ENCODE measurements at regions not wholly inside any gene's neighbourhood (a gene's known extent, or its start where the extent isn't known, plus 50 kb on each side); places are given as distances from the start of the nearest gene placed in this dataset.
"Not testable (repeated sequence)": the region's sequence is repeated elsewhere in the genome, so short reads cannot be mapped to it uniquely, and the experiment has no call there.

DNA sequence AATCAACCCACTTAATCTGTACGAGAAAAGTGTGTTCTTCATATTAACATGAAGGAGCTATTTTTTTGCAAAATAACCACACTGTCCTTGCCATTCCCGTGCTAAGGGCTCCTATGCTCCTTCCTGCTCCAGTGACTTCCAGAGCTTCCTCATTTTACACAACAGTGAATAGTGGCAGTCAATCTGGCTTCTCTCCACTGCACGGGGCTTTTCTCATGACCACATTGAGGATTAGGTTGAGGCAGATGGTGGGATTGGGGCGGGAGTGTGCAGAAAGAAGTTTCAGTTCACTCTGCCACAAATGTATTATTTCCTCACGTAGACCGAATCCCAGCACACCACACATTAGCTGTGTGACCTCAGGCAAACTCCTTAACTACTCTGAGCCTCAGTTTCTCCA, 235.1 kb downstream of the ARHGAP12 start:
- no peak for DNase-seq (ENCODE audit: extremely low read depth in 1 of 11, low read depth in 9 of 11, low spot score in 4 of 11)

DNA sequence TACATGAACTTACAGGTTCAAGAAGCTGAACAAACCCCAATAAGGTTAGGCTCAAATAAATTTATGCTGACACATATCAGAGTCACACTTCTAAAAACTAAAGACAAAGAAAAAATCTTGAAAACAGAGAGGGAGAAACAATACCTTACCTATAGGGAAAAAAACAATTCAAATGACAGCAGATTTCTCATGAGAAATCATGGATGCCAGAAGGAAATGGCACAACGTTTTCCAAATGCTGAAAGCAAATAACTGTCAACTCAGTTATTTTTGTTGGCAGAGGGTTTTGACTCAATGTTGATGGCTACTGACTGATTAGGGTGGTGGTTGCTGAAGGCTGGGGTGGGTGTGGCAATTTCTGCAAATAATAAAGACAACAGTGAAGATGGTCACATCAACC, 239.4 kb downstream of the ARHGAP12 start:
- DNase-seq (ENCODE audit: extremely low read depth in 1 of 11, low read depth in 9 of 11, low spot score in 4 of 11) = no peak

DNA sequence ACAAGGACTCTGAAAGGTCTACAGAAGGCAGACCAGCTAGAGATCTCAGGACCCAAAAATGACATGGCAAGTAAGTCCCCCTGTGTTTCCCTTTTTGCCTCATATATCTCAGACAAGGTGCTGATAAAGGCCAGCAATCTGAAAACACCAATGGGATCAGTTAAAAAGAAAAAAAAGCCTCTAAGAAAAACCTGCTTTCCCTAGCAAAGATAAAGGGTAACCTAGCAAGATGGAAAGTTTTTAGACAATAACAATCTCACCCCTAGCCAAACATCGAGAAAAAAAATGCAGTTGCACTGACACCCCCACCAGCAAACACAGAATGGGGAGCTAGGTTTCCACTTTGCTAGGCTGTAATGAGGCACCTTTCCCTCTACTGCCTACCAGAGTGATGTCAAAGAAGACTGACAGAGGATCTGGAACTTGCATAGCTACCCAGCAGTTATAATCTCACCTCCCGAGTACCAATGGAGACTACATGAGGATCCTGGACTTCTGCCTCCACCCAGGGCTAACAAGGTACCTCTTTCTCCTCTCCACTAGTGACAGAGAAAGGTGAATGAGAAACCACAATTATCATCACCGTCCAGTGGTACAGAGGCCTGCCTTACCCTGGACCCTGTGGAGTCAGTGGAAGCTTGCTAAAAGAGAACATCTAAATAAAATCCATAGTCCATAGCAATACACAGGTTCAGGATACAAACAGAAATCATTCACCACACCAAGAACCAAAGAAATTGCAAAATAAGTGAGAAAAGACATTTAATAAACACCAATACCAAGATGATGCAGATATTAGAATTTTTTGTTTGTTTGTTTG, 240.8 kb downstream of the ARHGAP12 start:
- DNase-seq (ENCODE audit: extremely low read depth in 1 of 11, low read depth in 9 of 11, low spot score in 4 of 11) = no peak

DNA sequence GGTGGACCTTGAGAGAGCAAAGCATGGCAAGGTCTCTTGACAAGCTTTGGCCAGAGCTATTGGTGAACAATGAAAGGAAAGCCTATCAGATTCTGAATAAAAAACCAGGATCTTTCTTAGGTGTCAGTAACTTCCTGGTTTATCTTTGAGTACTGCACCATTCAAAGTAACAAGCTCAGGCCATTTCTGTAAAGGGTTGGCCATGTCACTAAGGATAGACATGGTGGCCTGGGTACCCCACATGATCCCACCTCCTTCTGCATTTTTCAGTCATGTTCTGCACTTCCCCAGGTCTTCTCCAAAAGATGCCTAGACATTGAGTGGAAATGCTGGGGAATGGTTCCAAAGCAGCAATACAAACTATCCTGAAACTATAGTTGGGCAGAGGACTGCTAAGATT, 242.0 kb downstream of the ARHGAP12 start:
- DNase-seq (ENCODE audit: extremely low read depth in 1 of 11, low read depth in 9 of 11, low spot score in 4 of 11) = no peak

DNA sequence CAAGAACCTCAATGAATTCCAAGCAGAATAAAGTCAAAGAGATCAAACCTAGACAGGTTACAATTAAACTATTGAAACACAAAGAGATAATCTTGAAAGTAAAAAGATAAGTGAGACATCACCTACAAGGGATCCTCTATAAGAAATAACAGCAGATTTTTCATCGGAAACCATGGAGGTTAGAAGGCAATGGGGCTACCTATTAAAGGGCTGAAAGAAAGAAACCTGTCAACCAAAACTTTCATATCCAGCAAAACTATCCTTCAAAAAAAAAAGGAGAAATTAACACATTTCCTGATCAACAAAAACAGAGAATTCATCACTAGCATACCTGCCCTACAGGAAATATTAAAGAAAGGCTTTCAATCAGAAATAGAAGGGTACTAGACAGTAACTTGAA, 244.9 kb downstream of the ARHGAP12 start:
- no peak for DNase-seq (ENCODE audit: extremely low read depth in 1 of 11, low read depth in 9 of 11, low spot score in 4 of 11)

DNA sequence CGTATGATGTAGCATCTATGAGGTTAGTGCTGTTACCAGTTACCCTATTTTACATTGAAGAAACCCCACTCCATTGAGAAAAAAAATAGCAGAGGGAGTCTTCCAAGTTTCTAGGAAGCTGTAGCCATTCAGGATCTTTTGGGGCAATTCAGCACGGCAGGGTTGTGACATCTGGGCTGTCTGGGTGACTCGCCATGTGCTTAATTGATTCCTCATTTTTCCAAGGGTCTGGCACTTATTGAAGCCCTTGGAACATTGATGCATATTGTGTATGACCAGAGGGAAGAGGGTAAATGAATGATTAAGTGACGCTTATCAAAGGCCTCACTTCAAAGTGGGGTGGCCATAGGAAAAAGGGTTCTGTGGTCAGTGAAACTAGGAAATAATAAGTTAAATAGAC, 248.7 kb downstream of the ARHGAP12 start:
- DNase-seq (ENCODE audit: extremely low read depth in 1 of 11, low read depth in 9 of 11, low spot score in 4 of 11) = no peak

DNA sequence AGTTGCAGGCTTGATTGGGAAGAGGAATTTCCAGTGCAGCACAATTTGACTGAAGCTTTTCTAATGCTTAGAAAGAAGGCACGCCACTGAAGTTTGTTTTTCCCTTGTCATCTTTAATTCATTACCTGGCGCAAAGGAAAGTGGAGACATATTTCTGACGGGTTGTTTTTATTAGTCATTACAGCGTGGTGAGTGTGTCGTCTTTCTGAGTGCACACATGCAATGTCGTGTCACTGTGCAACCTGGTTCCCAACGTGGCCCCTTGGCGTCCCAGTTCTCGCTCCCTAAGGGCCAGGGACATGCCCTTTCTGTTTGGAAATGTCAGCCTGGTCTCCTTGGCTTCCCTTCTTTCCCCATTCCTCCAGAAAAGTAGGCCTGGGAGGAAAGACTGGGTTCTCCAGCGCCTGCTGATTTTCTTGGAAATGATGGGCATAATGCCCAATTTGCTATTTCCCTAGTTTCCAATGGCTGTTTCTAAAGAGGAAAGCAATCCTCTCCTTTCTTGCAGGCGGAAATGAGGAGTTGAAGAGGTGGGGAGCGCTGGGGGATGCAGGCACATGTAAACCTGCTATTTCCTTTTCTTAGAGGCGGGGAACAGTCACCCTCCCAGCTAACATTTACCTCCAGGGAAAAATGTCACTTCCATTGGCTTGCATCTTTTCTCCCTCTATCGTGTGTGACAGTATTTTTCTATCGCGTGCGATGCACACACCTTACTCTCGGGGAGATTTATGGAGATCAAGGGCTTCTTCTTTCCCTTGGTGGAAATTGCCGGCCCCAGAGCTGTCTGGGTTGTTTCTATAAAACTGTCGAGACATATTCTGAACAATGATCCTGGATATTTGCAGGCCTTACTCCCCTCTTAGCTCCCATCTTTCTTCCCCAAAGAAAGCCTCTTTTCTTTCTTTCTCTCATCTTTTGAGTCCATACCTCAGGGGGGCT, 249.8 kb downstream of the ARHGAP12 start:
- DNase-seq (ENCODE audit: extremely low read depth in 1 of 11, low read depth in 9 of 11, low spot score in 4 of 11) = no peak

DNA sequence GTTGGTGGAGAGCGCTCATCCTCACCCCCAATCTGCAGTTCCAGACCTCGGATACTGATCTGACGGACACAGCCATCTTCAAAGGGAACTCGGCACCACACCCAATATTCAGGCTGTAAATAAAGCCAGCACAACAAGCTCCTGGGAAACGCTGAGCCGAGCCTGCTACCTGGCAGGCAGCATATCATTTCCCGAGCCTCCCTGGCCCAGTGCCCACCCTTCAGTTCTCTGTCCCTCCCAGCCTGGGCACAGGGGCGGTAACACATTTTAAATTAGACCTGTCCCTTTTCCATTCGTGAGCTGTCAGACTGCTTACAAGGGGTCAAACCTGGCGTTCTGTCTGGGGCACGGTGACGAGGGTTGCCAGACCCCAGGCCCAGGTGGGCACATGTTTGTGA, 250.5 kb downstream of the ARHGAP12 start:
- DNase-seq (ENCODE audit: extremely low read depth in 1 of 11, low read depth in 9 of 11, low spot score in 4 of 11) = no peak

DNA sequence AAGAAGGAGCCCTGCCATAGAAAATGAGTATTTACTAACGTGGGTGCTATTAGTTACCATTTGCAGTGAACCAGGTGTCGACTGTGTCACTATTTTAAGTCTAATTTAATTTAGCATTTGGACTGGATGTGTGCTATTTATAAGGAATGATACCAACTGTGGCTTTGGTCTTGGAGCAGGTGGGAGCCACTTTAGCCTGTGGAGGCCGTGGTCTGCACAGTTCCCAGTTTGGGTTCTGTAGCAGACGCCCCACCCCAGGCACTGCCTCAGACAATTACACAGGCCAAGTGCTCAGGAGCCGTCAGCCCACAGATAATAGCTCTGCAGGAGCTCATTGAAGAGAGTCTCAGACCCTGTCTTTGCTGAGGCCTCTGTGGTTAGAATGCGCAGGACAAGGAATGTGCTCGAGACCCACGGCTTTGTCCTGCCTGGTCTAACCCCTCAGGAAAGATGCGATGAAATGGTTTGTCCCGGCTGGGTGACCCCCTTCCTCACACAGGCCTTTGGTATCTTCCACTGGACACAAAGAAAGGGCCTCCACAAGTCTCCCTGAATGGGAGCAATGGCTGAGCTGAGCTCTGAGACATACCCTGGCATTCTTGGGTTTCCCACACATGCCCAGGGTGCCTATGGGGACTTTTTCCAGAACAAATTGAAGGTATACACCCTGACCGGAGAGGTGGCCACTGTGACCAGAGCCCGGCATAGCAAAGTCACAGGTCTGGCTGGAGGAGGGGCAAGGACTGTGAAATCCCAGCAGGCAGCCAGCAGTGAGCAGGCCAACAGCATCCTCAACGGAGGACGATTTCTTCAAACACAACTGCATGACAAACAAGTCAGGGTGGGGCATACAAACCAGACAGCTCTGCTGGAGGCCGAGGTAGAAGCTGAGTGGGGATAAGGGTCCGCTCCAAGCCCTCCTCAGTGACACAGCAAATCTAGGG, 251.2 kb downstream of the ARHGAP12 start:
- DNase-seq (ENCODE audit: extremely low read depth in 1 of 11, low read depth in 9 of 11, low spot score in 4 of 11) = no peak

DNA sequence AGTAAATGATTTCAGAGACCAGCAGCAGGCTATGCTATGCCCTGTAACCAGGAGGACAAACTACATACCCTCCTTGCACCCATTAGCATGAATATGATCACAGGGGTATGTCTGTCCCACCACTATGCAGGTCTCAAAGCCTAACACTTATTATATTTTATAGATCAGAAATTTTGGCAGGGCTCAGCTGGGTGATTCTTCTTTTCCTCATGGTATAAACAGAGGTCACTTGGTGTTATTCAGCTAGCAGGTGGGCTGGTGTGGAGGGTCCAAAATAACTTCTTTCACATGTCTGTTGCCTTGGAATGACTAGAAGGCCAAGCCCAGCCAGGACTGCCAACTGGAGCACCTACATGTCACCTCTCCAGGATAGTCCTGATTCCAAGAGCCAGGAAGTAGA, 252.9 kb downstream of the ARHGAP12 start:
- DNase-seq (ENCODE audit: extremely low read depth in 1 of 11, low read depth in 9 of 11, low spot score in 4 of 11) = no peak

DNA sequence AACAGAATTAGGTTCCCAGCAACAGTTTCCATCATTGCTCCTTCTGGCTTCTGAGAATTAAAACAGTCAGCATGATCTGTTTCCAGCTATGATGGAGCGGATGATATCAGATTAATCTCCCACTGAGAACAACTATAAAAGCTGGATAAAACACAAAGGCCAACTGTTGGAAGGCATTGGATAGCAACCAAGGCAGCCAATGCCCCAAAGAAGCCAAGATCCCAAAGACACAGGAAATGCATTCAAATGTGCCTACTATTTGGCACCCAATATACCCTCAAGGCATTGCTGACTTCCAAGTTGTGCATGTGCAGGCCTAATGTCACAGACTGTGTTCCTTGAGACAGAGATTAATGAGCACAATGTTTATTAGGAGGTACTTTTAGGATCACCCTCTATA, 259.3 kb downstream of the ARHGAP12 start:
- DNase-seq (ENCODE audit: extremely low read depth in 1 of 11, low read depth in 9 of 11, low spot score in 4 of 11) = no peak

DNA sequence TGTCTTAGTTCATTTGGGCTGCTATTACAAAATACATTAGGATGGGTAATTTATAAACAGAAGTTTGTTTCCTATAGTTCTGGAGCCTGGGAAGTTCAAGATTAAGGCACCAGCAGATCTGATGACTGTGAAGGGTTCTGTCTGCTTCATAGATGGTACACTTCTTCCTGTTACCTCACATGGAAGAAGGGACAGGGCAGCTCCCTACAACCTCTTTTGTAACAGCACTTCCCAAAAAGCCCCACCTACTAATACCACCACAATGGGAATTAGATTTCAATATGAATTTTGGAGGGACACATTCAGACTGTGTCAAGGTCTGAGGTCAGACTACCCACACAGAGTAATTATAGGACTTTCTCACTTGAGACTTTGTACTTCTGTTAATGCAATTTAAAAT, 260.3 kb downstream of the ARHGAP12 start:
- no peak for DNase-seq (ENCODE audit: extremely low read depth in 1 of 11, low read depth in 9 of 11, low spot score in 4 of 11)

DNA sequence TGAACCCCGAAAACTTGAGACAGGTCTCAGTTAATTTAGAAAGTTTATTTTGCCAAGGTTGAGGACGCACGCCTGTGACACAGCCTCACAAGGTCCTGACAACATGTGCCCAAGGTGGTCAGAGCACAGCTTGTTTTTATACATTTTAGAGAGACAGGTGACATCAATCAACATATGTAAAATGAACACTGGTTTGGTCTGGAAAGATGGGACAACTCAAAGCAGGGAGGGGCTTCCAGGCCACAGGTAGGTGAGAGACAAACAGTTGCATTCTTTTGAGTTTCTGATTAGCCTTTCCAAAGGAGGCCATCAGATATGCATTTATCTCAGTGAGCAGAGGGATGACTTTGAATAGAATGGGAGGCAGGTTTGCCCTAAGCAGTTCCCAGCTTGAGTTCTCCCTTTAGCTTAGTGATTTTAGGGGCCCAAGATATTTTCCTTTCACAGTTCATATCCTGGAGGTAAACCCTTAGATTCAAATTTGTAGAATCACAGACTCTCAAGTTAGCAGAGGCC, 262.8 kb downstream of the ARHGAP12 start:
- DNase-seq (ENCODE audit: extremely low read depth in 1 of 11, low read depth in 9 of 11, low spot score in 4 of 11) = not testable (repeated sequence)

DNA sequence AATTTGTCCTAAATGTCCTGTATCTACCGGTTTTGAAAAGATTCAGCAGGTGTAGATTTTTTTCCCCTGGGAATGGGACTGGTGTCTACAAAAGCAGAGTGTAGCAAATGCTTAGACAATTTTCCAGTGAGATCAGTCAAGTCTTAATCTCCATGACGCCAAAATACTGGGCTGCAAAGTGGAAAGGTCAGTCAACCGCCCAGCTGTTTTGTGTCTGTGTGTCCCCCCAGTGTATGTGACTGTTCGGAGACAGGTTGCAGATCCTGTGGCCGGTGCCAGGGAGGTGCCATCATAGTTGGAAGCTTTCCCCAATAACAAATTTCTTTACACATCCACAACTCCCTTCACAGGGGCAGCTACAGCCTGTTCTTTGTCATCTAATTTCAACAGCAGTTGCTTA, 263.8 kb downstream of the ARHGAP12 start:
- DNase-seq (ENCODE audit: extremely low read depth in 1 of 11, low read depth in 9 of 11, low spot score in 4 of 11) = no peak

DNA sequence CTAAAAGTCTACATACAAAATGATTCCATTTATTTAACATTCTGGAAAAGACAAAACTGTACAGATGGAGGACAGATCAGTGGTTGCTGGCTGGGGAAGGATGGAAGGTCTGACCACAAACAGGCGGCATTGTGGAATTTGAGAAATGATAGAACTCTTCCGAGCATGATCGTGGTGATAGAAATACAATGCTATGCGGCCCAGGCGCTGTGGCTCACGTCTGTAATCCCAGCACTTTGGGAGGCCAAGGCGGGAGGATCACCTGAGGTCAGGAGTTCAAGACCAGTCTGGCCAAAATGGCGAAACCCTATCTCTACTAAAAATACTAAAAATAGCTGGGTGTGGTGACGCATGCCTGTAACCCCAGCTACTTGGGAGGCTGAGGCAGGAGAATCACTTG, 264.6 kb downstream of the ARHGAP12 start:
- DNase-seq (ENCODE audit: extremely low read depth in 1 of 11, low read depth in 9 of 11, low spot score in 4 of 11) = not testable (repeated sequence)

DNA sequence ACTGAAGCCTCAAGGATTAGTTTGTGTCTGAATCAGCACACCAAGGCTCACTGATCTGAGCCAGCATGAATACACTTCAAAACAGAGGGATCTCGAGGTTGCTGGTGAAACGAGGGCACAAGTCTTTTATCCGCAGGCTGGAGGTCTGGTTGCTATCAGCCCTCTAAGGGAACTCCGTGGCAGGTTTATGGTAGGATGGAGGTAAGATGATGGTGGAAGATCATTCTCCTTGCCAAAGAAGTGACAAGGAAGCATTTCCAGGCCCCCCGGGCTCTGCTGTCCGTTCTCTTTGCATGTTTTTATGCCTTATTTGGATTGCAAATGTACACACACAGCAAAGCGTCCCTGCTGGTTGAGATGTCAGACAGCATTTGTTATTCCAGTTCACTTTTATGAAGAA, 268.3 kb downstream of the ARHGAP12 start:
- DNase-seq (ENCODE audit: extremely low read depth in 1 of 11, low read depth in 9 of 11, low spot score in 4 of 11) = no peak

DNA sequence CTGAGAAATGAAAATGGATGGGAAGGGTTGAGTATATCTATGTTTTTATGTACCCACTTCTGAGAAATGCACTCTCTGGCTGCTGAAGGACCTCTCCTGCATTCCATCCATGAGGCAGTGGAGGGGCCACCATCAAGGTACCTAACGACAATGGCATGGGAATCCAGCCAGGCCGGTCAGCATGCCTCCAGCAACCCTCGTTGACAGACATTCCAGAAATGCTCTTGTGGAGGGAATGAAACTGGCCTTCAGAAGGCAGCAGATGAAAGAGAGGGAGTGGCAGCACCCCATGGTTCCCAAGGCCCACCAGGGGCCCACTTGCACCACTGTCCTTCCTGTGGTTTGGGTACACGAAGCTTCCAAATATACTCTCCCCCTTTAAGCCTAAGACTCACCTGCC, 269.0 kb downstream of the ARHGAP12 start:
- no peak for DNase-seq (ENCODE audit: extremely low read depth in 1 of 11, low read depth in 9 of 11, low spot score in 4 of 11)

DNA sequence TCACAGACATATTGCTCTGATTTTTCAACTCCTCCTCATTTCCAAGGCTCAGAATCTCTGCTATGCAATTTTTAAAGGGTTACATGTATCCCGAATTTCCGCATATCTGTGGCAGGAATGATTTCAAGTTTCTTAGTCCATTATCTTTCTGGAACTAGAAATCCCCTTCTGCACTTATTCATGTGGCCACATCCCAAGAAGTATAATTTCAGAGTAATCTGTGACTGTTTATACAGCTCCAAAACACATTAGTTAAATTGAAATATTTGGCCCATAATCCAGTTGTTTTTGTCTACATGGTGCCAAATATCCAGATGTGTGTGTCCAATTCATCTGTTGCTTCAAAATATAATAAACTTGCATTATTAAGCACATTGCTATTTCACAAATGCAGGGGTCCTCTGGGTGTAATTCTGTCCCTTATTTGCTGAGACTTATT, 271.2 kb downstream of the ARHGAP12 start:
- DNase-seq (ENCODE audit: extremely low read depth in 1 of 11, low read depth in 9 of 11, low spot score in 4 of 11) = peak in 7 of 11 donors; percentile 22 to 70 (median 34)

DNA sequence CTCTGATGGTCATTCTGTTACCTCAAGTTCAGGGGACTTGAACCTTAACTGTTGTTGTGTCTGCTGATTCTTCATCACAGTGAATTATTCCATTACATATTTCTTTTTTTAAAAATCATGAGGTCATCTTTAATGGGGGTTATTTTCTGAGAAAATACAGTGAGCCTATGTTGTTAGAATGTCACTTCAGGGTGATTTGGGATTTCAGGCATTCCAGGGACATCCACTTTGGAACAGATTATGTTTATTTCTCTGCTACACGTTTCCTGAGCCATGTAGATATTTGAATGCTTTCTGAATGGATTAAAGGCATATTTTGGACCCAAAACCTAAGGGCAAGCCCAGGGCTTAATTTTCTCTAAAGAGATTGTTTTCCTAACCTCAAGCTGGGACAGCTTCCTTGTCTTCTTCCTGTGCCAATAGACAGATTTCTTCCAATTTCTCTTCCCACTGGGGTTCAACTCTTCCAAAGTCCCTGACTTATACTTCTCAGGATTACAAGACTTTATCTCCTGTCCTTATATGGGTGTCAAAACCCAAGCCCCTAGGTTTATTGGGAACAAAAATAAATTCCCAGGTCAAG, 271.7 kb downstream of the ARHGAP12 start:
- peak in 2 of 11 donors; percentile 22 to 41 for DNase-seq (ENCODE audit: extremely low read depth in 1 of 11, low read depth in 9 of 11, low spot score in 4 of 11)
